Cardiac fibroblast (primary cell): ENCODE measurements at regions not wholly inside any gene's neighbourhood (a gene's known extent, or its start where the extent isn't known, plus 50 kb on each side); places are given as distances from the start of the nearest gene placed in this dataset.

ENCODE experiments used
- DNase-seq, 2 donors: peaks; one replicate each; pipeline versions ENCODE4 v3.0.0 to v3.0.0-alpha.2; 2010; ENCODE audit warnings: low read depth in 2 of 2
- H3K4me3 ChIP-seq, 2 donors: replicated peaks in 1 of 2; 1 replicate in 1 of 2; 2 replicates in 1 of 2; pipeline ENCODE4 v1.5.1; 2011; ENCODE audit warnings: low read depth in 2 of 2, low read length in 2 of 2, mild to moderate bottlenecking in 2 of 2, moderate library complexity in 1 of 2
- CTCF ChIP-seq: IDR thresholded peaks from one replicate; pipeline ENCODE4 v1.5.1; 2011; ENCODE audit warnings: low read depth, mild to moderate bottlenecking, low read length, inconsistent platforms

GRCh38 chr15:47258521-47258920 lies 458.8 kb upstream of the SEMA6D start:
- no peak for DNase-seq
- no peak overlapping the region for H3K4me3 ChIP-seq
- no peak for TF ChIP-seq CTCF

DNA sequence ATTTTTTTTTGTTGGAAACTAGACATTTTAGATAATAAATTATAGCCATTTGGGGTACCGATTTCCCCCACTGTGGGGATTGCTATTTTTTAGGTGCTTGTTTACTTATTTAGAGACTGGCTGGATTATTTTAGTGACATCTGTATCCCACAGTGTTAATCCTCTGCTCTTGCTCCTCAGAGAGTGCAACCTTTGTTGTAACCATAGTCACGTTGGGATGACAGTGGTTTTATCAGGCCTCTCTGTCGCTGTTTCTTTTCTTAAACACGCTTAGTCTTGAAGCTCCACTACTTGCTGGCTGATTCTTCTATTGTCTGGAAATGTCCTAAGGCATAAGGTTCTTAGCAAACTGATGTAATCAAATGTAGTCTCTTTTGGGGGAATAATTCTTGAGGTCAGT lies 451.6 kb upstream of the SEMA6D start:
- no peak overlapping the region for H3K4me3 ChIP-seq
- DNase-seq, result no peak
- no peak for TF ChIP-seq CTCF

DNA sequence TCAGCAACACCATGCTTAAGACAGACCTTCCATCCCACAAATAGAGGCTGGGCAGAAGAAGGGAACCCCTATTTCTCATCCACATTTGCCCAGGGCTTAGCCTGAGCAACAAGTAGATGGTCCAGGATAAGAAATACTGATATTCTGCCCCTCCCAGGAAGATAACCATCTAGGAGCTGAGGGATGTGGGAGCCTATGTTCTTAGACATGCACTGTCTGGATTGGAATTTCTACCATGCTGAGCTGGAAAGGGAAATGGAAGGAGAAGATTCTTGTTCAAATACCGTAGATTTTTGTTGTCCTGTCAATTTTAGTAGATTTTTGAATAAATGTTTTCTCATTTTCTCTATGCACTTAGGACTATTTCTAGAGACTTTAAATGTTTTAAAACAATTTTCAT lies 450.7 kb upstream of the SEMA6D start:
- no peak for TF ChIP-seq CTCF
- no peak for DNase-seq
- H3K4me3 ChIP-seq, result no peak overlapping the region

- DNase-seq, result no peak
- TF ChIP-seq CTCF, result no peak
- H3K4me3 ChIP-seq, result no peak overlapping the region
Measured at GRCh38 chr15:47273864-47274263, 443.4 kb upstream of the SEMA6D start.

GRCh38 chr15:47283246-47283645 lies 434.1 kb upstream of the SEMA6D start:
- DNase-seq, result no peak
- no peak overlapping the region for H3K4me3 ChIP-seq
- TF ChIP-seq CTCF, result no peak

DNA sequence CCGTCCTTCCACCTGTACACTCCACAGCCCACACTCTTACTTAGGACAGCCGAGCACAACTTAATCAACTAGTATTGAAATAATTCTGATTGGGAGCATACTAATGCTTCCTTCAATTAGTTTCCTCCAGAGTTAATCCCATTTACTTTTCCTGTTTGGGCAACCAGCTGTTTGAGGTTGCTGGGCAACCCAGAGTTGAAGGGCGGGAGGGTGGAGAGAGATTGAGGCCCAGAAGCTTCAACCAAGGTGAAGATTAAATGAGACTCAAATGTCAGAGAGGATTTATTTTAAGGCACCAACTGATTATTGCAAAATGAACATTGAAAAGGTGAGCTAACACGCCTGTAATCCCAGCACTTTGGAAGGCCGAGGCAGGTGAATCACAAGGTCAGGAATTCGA lies 428.5 kb upstream of the SEMA6D start:
- no peak overlapping the region for H3K4me3 ChIP-seq
- DNase-seq, result no peak
- no peak for TF ChIP-seq CTCF

GRCh38 chr15:47289656-47290055 lies 427.6 kb upstream of the SEMA6D start:
- H3K4me3 ChIP-seq, result no peak overlapping the region
- no peak for TF ChIP-seq CTCF
- DNase-seq, result no peak
